ENCODE measurements at regions not wholly inside any gene's neighbourhood (a gene's known extent, or its start where the extent isn't known, plus 50 kb on each side); places are given as distances from the start of the nearest gene placed in this dataset.

DNA sequence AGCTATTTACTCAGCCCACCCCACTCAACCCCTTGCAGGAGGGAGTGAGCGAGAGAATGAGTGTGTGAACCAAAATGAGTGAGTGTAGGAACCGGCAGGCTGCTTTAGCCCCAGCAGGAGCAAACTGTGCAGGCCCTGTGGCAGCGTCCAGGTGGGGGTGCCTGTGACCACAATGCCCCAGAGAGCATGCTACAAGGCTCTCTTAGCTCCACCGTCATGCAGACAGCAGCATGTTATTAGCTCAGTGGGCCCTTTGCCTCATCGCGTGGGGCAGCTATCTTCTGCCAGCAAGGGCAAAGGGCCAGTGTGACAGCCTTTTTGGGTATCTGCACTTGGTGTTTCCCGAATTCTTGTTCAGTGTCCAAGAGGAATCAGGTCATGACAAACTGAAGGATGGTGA is 271.3 kb downstream of the GPM6A start:
- TF ChIP-seq POLR2AphosphoS5 (IDR thresholded peaks at IDR 0.05) (no peak), EP300 (IDR thresholded peaks at IDR 0.05) (no peak)
- TF ChIP-seq, protein P1, sequence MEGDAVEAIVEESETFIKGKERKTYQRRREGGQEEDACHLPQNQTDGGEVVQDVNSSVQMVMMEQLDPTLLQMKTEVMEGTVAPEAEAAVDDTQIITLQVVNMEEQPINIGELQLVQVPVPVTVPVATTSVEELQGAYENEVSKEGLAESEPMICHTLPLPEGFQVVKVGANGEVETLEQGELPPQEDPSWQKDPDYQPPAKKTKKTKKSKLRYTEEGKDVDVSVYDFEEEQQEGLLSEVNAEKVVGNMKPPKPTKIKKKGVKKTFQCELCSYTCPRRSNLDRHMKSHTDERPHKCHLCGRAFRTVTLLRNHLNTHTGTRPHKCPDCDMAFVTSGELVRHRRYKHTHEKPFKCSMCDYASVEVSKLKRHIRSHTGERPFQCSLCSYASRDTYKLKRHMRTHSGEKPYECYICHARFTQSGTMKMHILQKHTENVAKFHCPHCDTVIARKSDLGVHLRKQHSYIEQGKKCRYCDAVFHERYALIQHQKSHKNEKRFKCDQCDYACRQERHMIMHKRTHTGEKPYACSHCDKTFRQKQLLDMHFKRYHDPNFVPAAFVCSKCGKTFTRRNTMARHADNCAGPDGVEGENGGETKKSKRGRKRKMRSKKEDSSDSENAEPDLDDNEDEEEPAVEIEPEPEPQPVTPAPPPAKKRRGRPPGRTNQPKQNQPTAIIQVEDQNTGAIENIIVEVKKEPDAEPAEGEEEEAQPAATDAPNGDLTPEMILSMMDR (IDR thresholded peaks at IDR 0.05) = no peak
